SU-DHL-6 (cell line): ENCODE measurements at regions not wholly inside any gene's neighbourhood (a gene's known extent, or its start where the extent isn't known, plus 50 kb on each side); places are given as distances from the start of the nearest gene placed in this dataset.
"Not testable (repeated sequence)": the region's sequence is repeated elsewhere in the genome, so short reads cannot be mapped to it uniquely, and the experiment has no call there.

Experiments
- H2AFZ ChIP-seq: fragments of 200-600 bp; sonication (generic); 2 replicates; pipeline ENCODE4 v1.6.1; 2014; ENCODE audit warnings: low read depth, mild to moderate bottlenecking, moderate library complexity, mixed read lengths, antibody characterized with exemption, low read length; ENCODE audit not compliant: severe bottlenecking
- H3F3A ChIP-seq: fragments of 200-600 bp; shearing (Covaris generic); 2 replicates; pipeline ENCODE4 v1.6.0; 2016; ENCODE audit warnings: antibody characterized with exemption, mild to moderate bottlenecking; ENCODE audit not compliant: insufficient read depth
- H3K27ac ChIP-seq: fragments of 200-600 bp; sonication (generic); 2 replicates; pipeline ENCODE4 v1.5.1; 2016; ENCODE audit warnings: low read depth, mild to moderate bottlenecking, low read length, moderate library complexity, mixed read lengths
- H3K27me3 ChIP-seq: fragments of 200-600 bp; sonication (generic), shearing (Covaris generic); 2 replicates; pipeline ENCODE4 v1.6.0; 2014; ENCODE audit warnings: mild to moderate bottlenecking, low read length
- H3K36me3 ChIP-seq: fragments of 200-600 bp; sonication (generic); 2 replicates; pipeline ENCODE4 v1.6.1; 2014; ENCODE audit warnings: mild to moderate bottlenecking, low read length, mixed read lengths
- H3K4me2 ChIP-seq: fragments of 300-600, 200-600 bp; shearing (Covaris generic), sonication (generic); 2 replicates; pipeline ENCODE4 v1.6.0; 2014; ENCODE audit warnings: low read length, low read depth, mild to moderate bottlenecking; ENCODE audit not compliant: poor library complexity, severe bottlenecking
- H3K4me3 ChIP-seq: fragments of 200-600 bp; sonication (generic); 2 replicates; pipeline ENCODE4 v1.5.1; 2014; ENCODE audit warnings: antibody characterized with exemption, low read length, mild to moderate bottlenecking, mixed read lengths; ENCODE audit not compliant: insufficient read depth, poor library complexity, severe bottlenecking
- H3K79me2 ChIP-seq: fragments of 200-600 bp; sonication (generic); 2 replicates; pipeline ENCODE4 v1.6.1; 2014; ENCODE audit warnings: mild to moderate bottlenecking, low read length, moderate library complexity; ENCODE audit not compliant: insufficient read depth
- H3K9ac ChIP-seq: fragments of 200-600 bp; sonication (generic); 2 replicates; pipeline ENCODE4 v1.7.0; 2014; ENCODE audit warnings: mild to moderate bottlenecking, low read length
- H3K9me2 ChIP-seq: fragments of 200-600 bp; sonication (generic); replicated peaks from 2 replicates; pipeline ENCODE4 v1.6.1; 2014; ENCODE audit warnings: low read length; ENCODE audit not compliant: insufficient read depth
- H3K9me3 ChIP-seq: fragments of 200-600 bp; sonication (generic); 2 replicates; pipeline ENCODE4 v1.6.1; 2014; ENCODE audit warnings: low read length, mixed read lengths; ENCODE audit not compliant: insufficient read depth
- H4K20me1 ChIP-seq: fragments of 200-600 bp; sonication (generic); 2 replicates; pipeline ENCODE4 v1.6.1; 2014; ENCODE audit warnings: low read depth, mild to moderate bottlenecking, antibody characterized with exemption, low read length, moderate library complexity, mixed read lengths
- CTCF ChIP-seq: fragments of 200-600 bp; sonication (generic); IDR thresholded peaks from one replicate; pipeline ENCODE4 v1.5.1; 2017; ENCODE audit warnings: antibody characterized with exemption, mild to moderate bottlenecking, low read length, moderate library complexity; ENCODE audit not compliant: insufficient read depth, poor library complexity, severe bottlenecking
- EZH2phosphoT487 ChIP-seq: fragments of 200-600 bp; sonication (generic), shearing (Covaris generic); conservative IDR thresholded peaks from 2 replicates; pipeline ENCODE4 v1.6.1; 2018; ENCODE audit warnings: mild to moderate bottlenecking, antibody characterized with exemption, low read length, moderate library complexity, mixed read lengths

GRCh38 chr12:59365133-59365532 lies 230.7 kb upstream of the SLC16A7 start:
- Histone ChIP-seq H3K9me3 (no peaks in the 10 kb centered on the region), H3K27me3 (no peaks in the 10 kb centered on the region), H3K4me2 (no peak overlapping the region), H3F3A (no peaks in the 10 kb centered on the region), H3K79me2 (no peaks in the 10 kb centered on the region), H3K36me3 (no peaks in the 10 kb centered on the region), H3K27ac (no peak overlapping the region), H2AFZ (no peak overlapping the region), H3K4me3 (no peak overlapping the region), H3K9ac (no peak overlapping the region), H4K20me1 (no peaks in the 10 kb centered on the region), H3K9me2 (no peaks in the 10 kb centered on the region)
- no peak for TF ChIP-seq EZH2phosphoT487
- TF ChIP-seq CTCF, result no peak

GRCh38 chr12:59357811-59358210 lies 238.0 kb upstream of the SLC16A7 start:
- H3K36me3 ChIP-seq, result no peaks in the 10 kb centered on the region
- H3K4me2 ChIP-seq, result no peak overlapping the region
- H3K4me3 ChIP-seq, result no peak overlapping the region
- H3K79me2 ChIP-seq, result no peaks in the 10 kb centered on the region
- H3K27me3 ChIP-seq, result no peaks in the 10 kb centered on the region
- TF ChIP-seq EZH2phosphoT487 (no peak), CTCF (no peak)
- no peaks in the 10 kb centered on the region for H3K9me2 ChIP-seq
- no peaks in the 10 kb centered on the region for H4K20me1 ChIP-seq
- no peaks in the 10 kb centered on the region for H3F3A ChIP-seq
- H3K27ac ChIP-seq, result no peak overlapping the region
- no peaks in the 10 kb centered on the region for H3K9me3 ChIP-seq
- H2AFZ ChIP-seq, result no peak overlapping the region
- H3K9ac ChIP-seq, result no peak overlapping the region

- not testable (repeated sequence) for H3K9me3 ChIP-seq, H3K27ac ChIP-seq, H4K20me1 ChIP-seq, H3K27me3 ChIP-seq, H3K36me3 ChIP-seq, H3K79me2 ChIP-seq, H3K9ac ChIP-seq, H3K9me2 ChIP-seq, H3F3A ChIP-seq, H3K4me2 ChIP-seq, H2AFZ ChIP-seq, H3K4me3 ChIP-seq
- peak; percentile 21 for TF ChIP-seq CTCF
Observed at GRCh38 chr12:59346248-59346647, 249.6 kb upstream of the SLC16A7 start.

- no peak for TF ChIP-seq CTCF
- no peak for TF ChIP-seq EZH2phosphoT487
- no peak overlapping the region for H2AFZ ChIP-seq
- no peak overlapping the region for H3K4me3 ChIP-seq
- no peak overlapping the region for H3K27ac ChIP-seq
- H3F3A ChIP-seq, result no peaks in the 10 kb centered on the region
- H3K36me3 ChIP-seq, result no peaks in the 10 kb centered on the region
- H3K27me3 ChIP-seq, result no peaks in the 10 kb centered on the region
- no peaks in the 10 kb centered on the region for H3K79me2 ChIP-seq
- no peak overlapping the region for H3K9ac ChIP-seq
- H3K9me2 ChIP-seq, result no peaks in the 10 kb centered on the region
- no peaks in the 10 kb centered on the region for H3K9me3 ChIP-seq
- H4K20me1 ChIP-seq, result no peaks in the 10 kb centered on the region
- H3K4me2 ChIP-seq, result no peak overlapping the region
Observed at GRCh38 chr12:59345406-59345805, 250.4 kb upstream of the SLC16A7 start.
